EH (cell line): ENCODE measurements at regions not wholly inside any gene's neighbourhood (a gene's known extent, or its start where the extent isn't known, plus 50 kb on each side); places are given as distances from the start of the nearest gene placed in this dataset.
A peak's percentile ranks its signal among the peaks of the same experiment; 100 is the strongest.
"Not testable (repeated sequence)": the region's sequence is repeated elsewhere in the genome, so short reads cannot be mapped to it uniquely, and the experiment has no call there.

Source experiments
- DNase-seq: peaks from one replicate; pipeline ENCODE4 v3.0.0-alpha.2; 2015; ENCODE audit warnings: low read depth

DNA sequence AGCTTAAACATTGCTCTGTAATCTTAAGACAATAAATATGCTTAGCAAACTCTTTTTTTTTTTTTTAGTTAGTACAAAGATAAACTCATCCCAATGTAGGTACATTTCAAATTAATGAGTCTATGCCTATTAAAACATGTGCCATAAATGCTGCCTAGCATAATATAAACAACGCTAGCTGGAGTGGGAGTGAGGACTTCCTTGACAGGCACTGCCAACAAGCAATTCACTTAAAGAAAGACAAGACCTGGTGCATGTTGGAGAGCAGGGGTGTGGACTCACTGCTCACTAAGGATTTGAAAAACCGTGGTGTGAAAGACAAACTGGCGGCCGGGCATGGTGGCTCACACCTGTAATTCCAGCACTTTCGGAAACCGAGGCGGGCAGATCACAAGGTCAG is 187.2 kb upstream of the RGS6 start:
- peak; percentile 30 for DNase-seq

DNA sequence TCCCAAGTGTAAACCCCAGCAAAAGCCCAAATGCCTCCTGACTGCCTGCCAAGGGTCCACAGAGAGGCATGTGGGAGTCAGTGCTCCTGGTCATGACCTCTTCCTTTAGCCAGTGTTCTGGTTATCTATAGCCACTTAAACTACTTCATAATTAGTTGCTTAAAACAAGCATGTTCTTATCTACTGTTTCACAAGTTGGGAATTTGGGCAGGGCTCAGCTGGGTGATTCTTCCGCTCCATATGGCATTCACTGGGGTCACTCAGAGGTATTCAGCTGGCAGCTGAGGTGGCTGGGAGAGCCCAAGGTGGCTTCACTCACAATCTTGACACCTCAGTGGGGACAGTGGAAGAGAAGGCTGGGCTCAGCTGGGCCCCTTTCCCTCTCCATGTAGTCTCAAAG is 184.0 kb upstream of the RGS6 start:
- no peak for DNase-seq

DNA sequence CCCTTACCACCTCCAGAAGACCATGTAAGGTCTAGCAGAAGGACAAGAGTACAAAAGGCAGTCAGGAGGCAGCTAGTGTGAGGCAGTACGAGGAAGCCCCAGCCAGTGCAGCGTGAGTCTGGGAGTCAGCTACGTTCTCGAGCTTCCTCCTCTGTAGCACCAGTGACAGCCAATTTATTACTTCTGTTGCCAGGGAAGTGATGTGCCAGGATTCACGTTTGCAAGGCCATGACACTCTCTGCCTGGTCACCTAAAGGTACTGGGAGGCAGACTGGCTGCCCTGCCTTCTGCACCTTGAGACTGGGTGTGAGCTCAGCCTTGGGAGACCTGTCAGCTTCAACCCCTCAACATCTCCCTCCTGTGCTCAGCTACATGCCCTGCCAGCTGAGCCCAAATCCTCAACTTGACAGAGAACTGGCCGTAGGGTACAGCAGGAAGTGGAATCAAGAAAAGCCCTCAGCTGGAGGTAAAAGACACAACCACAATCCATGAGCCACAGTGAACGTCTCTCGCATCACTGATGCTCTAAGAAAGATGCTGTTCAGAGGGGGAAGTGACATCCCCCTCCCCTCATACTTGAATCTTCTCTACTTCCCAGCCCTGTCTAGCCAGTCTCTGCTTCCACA is 182.5 kb upstream of the RGS6 start:
- DNase-seq = no peak

DNA sequence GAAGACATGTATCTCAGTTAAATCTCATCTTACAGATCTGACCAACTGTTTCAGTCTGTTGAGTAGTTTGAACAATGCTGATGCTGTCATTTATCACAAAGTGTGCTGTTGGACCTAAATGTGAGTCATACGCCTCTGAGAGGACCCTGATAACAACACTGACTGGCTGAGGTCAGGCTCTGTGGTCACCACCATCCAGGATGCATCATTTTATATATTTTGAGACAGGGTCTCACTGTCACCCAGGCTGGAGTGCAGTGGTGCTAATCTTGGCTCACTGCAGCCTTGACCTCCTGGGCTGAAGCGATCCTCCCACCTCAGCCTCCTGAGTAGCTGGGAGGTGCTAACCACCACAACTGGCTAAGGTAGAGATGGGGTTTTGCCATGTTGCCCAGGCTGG is 181.0 kb upstream of the RGS6 start:
- peak; percentile 39 for DNase-seq

DNA sequence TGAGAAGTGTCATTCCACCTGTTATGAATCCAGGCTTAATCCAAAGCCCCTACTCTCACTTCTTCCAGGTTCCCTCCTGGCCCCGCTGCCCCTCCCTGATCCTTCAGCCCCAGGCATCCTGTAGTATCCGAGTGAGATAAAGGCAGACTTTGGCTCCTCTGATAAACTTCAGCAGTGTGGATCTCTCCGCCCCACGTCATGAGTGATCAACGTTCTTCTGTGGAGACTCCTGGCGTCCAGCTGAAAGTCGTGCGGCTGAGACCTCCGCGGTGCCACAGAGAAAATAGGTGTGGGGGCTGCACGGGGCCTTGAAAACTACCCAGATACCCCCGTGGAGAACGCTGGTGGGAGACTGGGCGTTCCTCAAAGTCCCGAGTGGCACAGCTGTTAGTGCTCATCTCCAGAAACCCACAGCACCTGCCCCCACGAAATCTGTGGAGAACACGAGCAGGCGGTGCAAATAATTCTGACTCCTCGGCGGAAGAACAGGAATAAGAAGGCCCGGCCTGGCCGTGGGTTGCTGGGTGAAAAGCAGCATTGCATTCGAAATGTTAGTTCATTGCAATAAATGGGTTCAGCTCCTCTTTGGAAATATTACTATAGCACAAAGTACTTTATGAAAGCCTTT is 180.0 kb upstream of the RGS6 start:
- DNase-seq = no peak

DNA sequence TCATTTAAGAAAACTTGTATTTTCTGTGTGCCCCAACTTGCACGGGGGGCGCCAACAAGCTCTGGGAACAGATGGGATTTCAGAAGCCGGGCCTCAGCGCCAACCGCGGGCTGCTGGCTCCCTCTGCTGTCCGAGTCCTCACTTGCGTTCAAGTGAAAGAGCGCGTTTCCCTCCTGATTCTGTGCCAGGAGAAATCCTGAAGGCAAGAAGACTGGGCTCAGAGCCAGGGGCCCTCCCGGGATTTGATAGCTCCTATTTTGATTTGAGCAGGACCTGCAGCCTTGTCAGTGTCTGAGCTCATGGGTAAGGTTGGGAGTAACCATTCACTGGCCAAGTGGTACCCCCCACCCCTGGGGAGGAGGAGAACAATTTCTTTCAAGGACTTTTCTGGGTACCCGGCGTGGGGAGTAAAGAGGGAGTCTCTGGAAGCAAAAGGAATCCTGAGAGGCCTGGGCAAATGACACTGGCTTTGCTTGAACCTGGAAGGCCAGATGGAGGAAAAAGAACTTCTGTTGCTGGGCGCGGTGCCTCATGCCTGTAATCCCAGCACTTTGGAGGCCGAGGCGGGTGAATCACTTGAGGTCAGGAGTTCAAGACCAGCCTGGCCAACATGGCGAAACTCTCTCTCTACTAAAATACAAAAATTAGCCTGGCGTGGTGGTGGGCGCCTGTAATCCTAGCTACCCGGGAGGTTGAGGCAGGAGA is 179.0 kb upstream of the RGS6 start:
- peak; percentile 86 for DNase-seq

DNA sequence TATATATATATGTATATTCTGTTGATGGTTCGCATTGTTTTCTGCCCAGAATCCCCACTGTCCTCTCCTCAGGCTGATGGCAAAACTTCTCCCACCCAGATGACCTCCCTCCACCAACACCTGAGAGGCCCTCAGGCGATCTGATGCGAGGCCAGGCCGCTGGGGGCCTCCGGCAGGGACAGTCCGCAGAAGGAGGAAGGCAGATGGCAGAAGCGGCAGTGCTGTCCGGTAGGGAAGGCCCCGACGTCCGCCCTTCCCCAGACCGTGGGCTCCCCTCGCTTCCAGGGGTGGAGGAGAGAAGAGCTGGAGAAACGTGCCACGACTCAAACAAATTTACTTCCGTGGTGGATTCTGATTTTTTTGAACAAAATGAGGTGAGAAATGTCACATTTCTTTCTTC is 178.3 kb upstream of the RGS6 start:
- no peak for DNase-seq

DNA sequence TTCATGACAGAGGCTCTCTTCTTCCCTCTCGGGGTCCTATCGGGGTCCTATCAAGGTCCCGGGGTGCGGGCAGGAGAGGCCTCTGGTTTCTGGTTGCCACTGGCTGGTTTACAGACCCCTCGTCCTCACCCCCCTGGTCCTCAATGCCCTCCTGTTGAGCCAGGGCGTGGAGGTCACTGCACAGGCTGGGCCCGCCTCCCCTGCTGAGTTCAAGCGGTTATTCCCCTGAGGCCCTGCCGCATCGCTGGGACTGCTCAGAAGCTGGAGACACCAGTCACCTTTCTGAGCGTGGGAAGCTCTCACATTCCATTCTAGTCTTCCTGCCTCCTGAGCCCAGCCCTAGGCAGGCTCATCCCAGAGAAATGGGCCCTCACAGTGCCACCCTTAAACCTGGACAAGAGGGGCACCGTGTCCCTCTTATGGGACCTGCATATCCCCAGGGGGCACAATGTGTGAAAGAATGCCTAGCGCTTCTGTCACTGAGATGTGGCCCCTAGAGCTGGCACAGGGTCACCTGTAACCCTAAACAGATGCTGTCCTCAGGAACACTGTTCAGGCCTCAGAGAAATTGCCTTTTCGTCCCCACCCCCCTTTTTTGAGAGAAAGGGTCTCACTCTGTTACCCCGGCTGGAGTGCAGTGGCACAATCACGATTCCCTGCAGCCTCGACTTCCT is 177.7 kb upstream of the RGS6 start:
- no peak for DNase-seq

DNA sequence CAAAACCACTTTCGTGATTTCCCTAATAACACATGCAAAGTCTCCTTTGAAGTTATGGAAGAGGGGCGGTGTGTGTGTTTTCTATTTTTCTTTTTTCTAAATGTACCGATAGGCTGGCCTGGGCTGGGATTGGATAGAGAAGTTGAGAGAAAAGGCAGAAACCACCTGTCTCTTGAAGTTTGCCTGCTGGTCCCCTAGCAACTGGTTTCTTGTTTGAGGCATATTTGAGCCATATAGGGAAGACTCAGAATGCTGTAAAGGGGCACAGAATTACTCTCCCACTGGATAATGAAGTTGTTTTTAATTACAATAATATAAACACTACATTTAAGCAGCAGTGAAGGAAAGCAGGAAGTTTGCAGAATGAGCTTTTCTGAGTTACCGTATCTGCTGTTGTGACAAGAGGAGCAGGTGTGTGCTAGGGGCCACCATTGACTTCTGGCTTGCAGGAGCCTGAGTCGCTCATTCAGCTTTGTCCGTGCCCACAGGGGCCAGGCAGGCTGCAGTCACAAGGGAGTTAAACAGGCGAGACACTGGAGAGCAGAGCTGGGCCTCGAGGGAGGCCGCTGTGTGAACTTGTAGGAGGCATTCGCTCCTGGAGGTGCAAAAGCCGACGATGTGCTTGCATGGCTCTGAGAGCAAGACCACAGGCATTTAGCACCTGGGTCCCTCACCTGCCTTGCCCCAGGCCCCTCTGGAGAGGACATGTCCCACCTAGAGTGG is 173.8 kb upstream of the RGS6 start:
- no peak for DNase-seq

DNA sequence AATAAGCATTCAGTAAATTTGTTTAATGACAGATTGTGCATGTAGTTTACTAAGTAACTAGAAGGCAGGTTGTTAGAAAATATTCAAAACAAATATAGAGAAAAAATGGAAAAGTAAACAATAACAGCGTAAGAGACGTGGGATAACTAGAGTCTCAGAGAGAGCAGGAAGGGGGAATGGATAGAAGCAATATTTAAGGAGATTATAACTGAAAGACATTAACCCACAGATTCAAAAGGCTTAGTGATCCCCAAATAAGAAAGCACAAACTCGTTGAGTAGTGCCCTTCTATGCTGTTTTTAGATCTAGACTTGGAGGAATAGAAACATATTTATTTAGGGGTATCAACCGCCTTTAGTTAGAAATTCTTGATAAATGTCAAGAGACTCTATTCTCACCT is 169.7 kb upstream of the RGS6 start:
- no peak for DNase-seq

DNA sequence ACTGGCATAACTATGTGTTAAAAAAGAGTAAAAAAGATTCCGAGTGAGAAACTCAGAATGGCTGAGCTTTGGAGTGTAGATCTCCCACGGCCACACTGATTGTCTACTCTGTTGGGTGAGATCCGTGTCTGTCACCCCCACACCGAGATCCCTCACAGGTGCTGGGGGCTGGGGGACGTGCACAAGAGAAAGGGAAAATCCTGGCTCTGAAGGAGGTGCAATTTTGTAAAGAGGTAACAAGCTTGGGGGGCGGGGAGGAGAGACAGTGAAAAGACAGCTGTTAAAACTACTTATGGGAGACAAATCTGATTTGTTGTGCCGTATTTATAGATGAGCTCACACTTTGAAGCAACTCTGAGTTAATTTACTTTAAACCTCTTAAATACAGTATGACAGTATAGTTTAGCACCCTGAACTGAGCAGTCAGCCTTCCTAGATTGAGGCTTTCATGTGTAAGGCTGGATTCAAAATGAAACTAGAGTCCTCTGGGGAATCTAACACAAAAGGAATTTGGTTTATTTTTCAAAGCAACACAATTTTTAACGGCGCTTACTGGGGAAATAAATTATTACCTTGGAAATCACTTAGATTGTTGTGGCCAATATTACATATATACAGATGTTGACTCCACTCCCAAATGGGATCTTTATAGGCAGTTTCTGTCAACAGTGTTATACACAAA is 167.4 kb upstream of the RGS6 start:
- DNase-seq = peak; percentile 38

DNA sequence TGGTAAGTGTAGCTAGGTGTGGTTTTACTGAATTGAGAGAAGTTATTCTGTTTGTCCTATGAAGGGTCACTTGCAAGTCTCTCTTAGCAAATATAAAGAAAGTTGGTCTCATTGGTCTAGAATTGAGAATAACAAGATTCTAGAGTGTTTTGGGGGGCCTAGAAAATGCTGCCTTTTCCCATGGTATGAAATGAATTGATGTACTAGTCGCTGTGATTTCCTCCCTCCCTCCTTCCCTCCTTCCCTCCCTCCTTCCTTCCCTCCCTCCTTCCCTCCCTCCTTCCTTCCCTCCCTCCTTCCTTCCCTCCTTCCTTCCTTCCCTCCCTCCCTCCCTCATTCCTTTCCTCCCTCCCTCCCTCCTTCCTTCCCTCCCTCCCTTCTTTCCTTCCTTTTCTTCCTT is 166.7 kb upstream of the RGS6 start:
- DNase-seq = no peak

DNA sequence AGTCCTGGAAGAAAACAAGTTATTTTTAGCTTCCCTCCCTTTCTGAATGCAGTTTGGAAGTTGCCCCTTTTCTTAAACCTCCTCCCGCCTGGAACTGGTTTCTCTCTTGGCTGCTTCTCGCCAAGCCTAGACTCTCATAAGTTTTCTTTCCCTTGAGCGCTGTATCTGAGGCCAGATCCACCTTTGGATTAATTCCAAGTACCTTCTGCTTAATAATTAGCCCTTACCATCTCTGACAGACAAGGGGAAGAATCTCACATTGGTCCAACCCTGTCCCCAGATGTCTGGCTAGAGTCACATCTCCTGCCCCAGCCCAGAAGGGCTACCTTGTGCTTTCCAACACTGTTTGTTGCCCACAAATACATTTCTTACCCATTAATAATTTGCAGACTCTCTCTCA is 161.8 kb upstream of the RGS6 start:
- no peak for DNase-seq

DNA sequence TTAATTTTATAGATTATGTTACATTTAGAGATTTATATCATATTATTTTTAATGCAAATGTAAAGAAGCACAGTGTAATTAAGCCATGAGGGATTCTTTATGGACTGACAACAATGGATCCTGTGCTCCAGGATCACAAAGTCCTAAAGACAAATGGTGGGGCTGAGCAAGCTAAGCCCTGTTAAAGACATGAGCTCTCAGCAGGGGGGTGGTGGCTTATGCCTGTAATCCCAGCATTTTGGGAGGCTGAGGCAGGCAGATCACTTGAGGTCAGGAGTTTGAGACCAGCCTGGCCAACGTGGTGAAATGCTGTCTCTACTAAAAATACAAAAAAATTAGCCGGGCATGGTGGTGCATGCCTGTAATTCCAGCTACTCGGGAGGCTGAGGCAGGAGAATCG is 160.8 kb upstream of the RGS6 start:
- DNase-seq = not testable (repeated sequence)

DNA sequence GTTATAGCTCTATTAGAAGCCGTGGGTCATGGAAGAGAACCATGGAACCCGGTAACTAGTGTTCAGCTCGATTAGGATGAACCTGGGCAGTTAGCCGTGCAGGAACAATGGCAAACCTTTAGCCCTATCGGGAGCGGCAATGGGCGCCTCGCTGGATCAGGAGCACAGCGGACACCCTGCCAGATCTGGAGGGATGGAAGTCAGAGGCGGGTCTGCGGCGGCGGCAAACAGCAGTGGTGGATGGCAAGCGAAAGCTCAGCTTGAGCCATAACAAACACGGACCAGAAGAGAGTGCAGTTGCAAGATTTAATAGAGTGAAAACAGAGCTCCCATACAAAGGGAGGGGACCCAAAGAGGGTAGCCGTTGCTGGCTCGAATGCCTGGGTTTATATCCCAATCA is 160.2 kb upstream of the RGS6 start:
- DNase-seq = not testable (repeated sequence)

DNA sequence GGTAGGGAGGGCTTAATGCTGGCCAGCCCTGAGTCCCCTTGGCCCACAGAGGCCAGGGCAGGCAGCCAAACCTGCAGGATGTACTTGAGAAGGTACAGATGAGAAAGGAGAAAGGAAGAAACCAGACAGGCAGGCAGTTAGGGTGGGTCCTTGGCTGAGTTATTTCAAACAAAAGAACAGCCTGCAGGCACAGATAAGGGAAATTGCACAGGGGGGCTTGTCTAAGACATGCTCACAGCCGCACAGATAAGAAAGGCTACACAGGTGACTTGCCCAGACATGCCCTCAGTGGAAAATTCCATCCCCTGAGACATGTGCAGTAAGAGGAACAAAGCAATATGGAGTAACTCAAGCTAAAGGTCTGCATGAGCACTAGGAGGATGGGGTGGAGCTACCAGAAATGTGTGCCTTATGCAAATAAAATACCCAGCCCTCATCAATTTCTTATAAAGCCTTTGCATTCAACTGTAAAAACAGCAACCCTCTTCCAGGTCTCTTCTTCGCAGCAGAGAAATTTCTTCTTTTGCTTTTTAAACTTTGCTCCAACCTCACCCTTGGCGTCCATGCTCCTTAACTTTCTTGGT is 158.2 kb upstream of the RGS6 start:
- DNase-seq = no peak

DNA sequence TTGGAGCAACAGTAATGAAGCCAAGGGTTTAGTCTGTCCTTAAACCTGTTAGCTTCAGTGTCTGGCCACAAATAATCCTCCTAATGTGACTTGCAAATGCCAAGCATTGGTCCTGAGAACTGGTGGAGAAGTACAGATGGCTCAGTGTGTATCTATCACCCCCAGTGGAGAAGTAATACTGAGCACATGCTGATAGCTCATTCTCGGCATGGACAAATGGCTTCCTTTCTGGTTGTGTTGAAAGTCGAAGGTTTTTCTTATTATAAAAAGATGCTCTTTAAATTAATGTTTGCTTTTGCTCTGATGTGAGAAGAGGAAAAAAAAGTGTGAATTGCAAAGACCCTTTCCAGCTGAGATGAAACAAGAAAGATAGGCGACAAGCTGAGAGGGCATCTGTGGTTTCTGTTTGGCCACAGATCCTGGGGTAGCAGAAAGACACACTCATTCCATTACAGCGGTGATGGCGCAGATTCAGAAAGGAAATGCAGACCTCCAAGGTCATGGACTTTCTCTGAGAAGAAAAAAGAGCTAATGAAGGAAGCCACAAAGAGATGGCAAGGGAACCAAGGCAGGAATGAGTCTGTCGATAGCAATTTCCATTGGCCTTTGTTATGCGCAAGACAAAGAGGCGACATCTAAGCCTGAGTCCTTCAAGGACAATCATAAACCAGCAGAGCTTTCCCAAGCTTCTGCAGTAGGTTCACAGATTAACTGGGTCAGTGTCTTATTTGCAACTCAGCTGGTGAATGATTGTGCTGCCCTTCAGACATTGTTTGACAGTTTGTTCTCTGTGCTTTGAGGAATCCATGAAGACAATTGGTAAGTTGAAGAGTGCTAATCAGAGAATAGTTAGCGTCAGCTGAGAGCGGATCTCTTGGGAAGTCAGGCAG is 155.5 kb upstream of the RGS6 start:
- DNase-seq = peak; percentile 39

DNA sequence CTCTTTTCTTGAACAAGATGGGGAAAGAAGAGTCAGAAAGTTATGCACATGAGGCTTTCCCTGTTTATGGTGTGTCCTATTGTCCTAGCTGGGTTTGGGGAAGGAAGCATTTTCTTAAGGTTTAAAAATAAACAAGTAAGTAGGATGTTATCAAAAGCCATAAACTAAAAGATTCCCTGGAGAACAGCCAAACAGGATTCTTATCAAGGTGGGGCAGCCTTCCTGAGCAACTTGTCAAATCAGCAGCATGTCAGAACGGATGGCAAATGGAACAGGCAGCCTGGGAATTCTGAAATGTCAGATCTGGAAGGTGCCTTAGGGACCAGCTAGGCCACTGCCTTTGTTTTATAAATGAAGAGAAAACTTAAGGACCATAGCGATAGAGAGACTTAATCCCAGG is 152.2 kb upstream of the RGS6 start:
- no peak for DNase-seq

DNA sequence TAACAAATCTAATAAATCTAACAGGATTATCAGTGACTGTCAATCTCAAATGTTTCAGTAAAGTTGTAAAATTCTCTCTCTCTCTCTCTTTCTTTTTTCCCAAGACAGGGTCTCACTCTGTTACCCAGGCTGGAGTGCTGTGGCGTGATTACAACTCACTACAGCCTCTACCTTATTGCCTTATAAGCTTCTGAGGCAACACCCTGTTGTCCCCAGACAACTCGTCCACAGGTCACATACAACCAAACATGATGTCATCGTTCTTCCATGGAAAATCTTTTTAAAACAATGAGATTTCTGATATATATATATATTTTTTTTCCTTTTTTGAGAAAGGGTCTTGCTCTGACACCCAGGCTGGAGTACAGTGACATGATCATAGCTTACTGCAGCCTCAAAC is 151.4 kb upstream of the RGS6 start:
- DNase-seq = no peak

DNA sequence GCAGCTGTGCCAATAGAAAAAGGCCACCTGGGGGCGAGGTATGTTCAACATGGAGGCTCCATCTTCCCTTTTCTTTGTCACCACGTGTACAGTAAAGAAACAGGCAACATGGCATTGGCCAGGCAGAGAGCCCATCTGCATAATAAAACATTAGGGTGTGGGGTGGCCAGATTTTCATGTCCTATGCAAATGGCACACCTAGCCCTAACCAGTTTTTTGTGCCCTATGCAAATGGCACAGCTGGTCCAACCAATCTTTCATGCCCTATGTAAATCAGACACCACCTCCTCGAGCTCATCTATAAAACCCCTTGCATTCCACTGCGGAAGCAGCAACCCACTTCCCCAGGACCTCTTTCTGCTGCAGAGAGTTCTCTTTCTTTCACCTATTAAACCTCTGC is 149.1 kb upstream of the RGS6 start:
- DNase-seq = no peak
